Common myeloid progenitor, CD34-positive (primary cell): ENCODE measurements at regions not wholly inside any gene's neighbourhood (a gene's known extent, or its start where the extent isn't known, plus 50 kb on each side); places are given as distances from the start of the nearest gene placed in this dataset.

Source experiments
- CTCF ChIA-PET: fragments of 350-600 bp; sonication (Branson Sonifier 250); formaldehyde crosslinking; loops from one replicate; lab custom pipeline; 2021; ENCODE audit warnings: antibody characterized with exemption; lab: Charles Lee
- POLR2A ChIA-PET: fragments of 350-600 bp; sonication (Branson Sonifier 250); formaldehyde crosslinking; loops from one replicate; lab custom pipeline; 2021; ENCODE audit warnings: antibody characterized with exemption; lab: Charles Lee
- DNase-seq, 3 donors: peaks; one replicate each; pipeline versions ENCODE4 v3.0.0 to v3.0.0-alpha.2; 2013
- H3K27ac ChIP-seq, 2 experiments: 1 replicate in 1 of 2; 2 replicates in 1 of 2; pipeline ENCODE4 v1.7.0; 2013; ENCODE audit warnings: inconsistent platforms in 2 of 2, low read length in 2 of 2, mild to moderate bottlenecking in 2 of 2, low read depth in 1 of 2, moderate library complexity in 1 of 2; ENCODE audit not compliant: severe bottlenecking in 2 of 2, insufficient read depth in 1 of 2, poor library complexity in 1 of 2
- H3K27me3 ChIP-seq, 5 experiments: replicated peaks in 2 of 5; 1 replicate in 3 of 5; 2 replicates in 2 of 5; pipeline versions ENCODE4 v1.6.1 to v1.7.0; 2013; ENCODE audit warnings: low read length in 4 of 5, mild to moderate bottlenecking in 2 of 5, moderate library complexity in 2 of 5, inconsistent platforms in 1 of 5; ENCODE audit not compliant: insufficient read depth in 5 of 5, control insufficient read depth in 4 of 5
- H3K36me3 ChIP-seq, 4 experiments: 1 replicate in 2 of 4; 2 replicates in 2 of 4; pipeline versions ENCODE4 v1.6.1 to v1.7.0; 2013; ENCODE audit warnings: low read length in 3 of 4, control low read depth in 1 of 4, mild to moderate bottlenecking in 1 of 4; ENCODE audit not compliant: control insufficient read depth in 4 of 4, insufficient read depth in 4 of 4
- H3K4me1 ChIP-seq, 4 experiments: 1 replicate in 3 of 4; 2 replicates in 1 of 4; pipeline versions ENCODE4 v1.6.1 to v1.7.1; 2013; ENCODE audit warnings: low read length in 3 of 4, mild to moderate bottlenecking in 3 of 4, control low read depth in 1 of 4, inconsistent platforms in 1 of 4, moderate library complexity in 1 of 4; ENCODE audit not compliant: control insufficient read depth in 4 of 4, insufficient read depth in 4 of 4; ENCODE audit errors: control extremely low read depth in 1 of 4
- H3K4me3 ChIP-seq, 7 experiments: 1 replicate in 4 of 7; 2 replicates in 3 of 7; pipeline versions ENCODE4 v1.5.1 to v1.7.0; 2013; ENCODE audit warnings: mild to moderate bottlenecking in 7 of 7, low read length in 6 of 7, moderate library complexity in 6 of 7, inconsistent platforms in 2 of 7, low read depth in 2 of 7, control low read depth in 1 of 7; ENCODE audit not compliant: insufficient read depth in 4 of 7, control insufficient read depth in 1 of 7; ENCODE audit errors: extremely low read depth in 1 of 7
- H3K9me3 ChIP-seq, 5 experiments: 1 replicate in 4 of 5; 2 replicates in 1 of 5; pipeline versions ENCODE4 v1.6.1 to v1.7.1; 2013; ENCODE audit warnings: low read length in 4 of 5, mild to moderate bottlenecking in 2 of 5, inconsistent platforms in 1 of 5, low read depth in 1 of 5, moderate library complexity in 1 of 5; ENCODE audit not compliant: control insufficient read depth in 4 of 5, insufficient read depth in 2 of 5; ENCODE audit errors: control extremely low read depth in 1 of 5
- WGBS: methylation state at CpG from one replicate; pipeline ENCODE4 v1.1.5; 2013; ENCODE audit not compliant: insufficient coverage; 5-methylcytosine and 5-hydroxymethylcytosine counted together

- no peaks in the 10 kb centered on the region for H3K4me1 ChIP-seq
- H3K9me3 ChIP-seq = no peaks in the 10 kb centered on the region
- ChIA-PET CTCF (interaction anchor here (0.5 kb wide), 1 partner anchor 129 kb away, joined by 3 read pairs; no protein-coding TSS in a partner anchor), POLR2A (no interaction called here)
- no peaks in the 10 kb centered on the region for H3K36me3 ChIP-seq
- no peak overlapping the region for H3K27ac ChIP-seq
- H3K27me3 ChIP-seq = peaks cover 0 to 20% (median 4%) of the 10 kb centered on the region in 5 experiments
- WGBS = 83% methylated on average over 11 of the region's 13 CpGs
- DNase-seq = no peak
- no peak overlapping the region for H3K4me3 ChIP-seq
Measured at GRCh38 chr11:115627666-115628460, 123.6 kb upstream of the CADM1 start.

GRCh38 chr11:115627071-115627470 is 122.9 kb upstream of the CADM1 start:
- POLR2A ChIA-PET = no interaction called here
- no peak for DNase-seq
- Histone ChIP-seq H3K4me3 (no peak overlapping the region), H3K9me3 (no peaks in the 10 kb centered on the region), H3K27ac (no peak overlapping the region), H3K36me3 (no peaks in the 10 kb centered on the region), H3K27me3 (peaks cover 0 to 28% (median 4%) of the 10 kb centered on the region in 5 experiments), H3K4me1 (no peaks in the 10 kb centered on the region)
- WGBS = no CpG with 5 or more reads among the region's 3 CpGs
- CTCF ChIA-PET = interaction anchor here (0.5 kb wide), 1 partner anchor 128 kb away, joined by 3 read pairs; no protein-coding TSS in a partner anchor

- Histone ChIP-seq H3K4me1 (no peaks in the 10 kb centered on the region), H3K4me3 (no peak overlapping the region), H3K9me3 (no peaks in the 10 kb centered on the region), H3K36me3 (no peaks in the 10 kb centered on the region), H3K27me3 (peaks cover 0 to 29% (median 1%) of the 10 kb centered on the region in 5 experiments), H3K27ac (no peak overlapping the region)
- ChIA-PET POLR2A (no interaction called here), CTCF (no interaction called here)
- no CpG with 5 or more reads among the region's 2 CpGs for WGBS
- DNase-seq = no peak
Measured at GRCh38 chr11:115626414-115626813, 122.2 kb upstream of the CADM1 start.

- H3K27ac ChIP-seq = no peak overlapping the region
- DNase-seq = no peak
- peaks cover 0 to 25% (median 1%) of the 10 kb centered on the region in 5 experiments for H3K27me3 ChIP-seq
- WGBS = 93% methylated on average over 4 of the region's 5 CpGs
- H3K4me1 ChIP-seq = no peaks in the 10 kb centered on the region
- H3K36me3 ChIP-seq = no peaks in the 10 kb centered on the region
- H3K9me3 ChIP-seq = no peaks in the 10 kb centered on the region
- no peak overlapping the region for H3K4me3 ChIP-seq
- ChIA-PET CTCF (no interaction called here), POLR2A (no interaction called here)
Measured at GRCh38 chr11:115625502-115625901, 121.3 kb upstream of the CADM1 start.

GRCh38 chr11:115624065-115624464 is 119.8 kb upstream of the CADM1 start:
- no peaks in the 10 kb centered on the region for H3K4me1 ChIP-seq
- no peak overlapping the region for H3K27ac ChIP-seq
- H3K9me3 ChIP-seq = no peaks in the 10 kb centered on the region
- no peak overlapping the region for H3K4me3 ChIP-seq
- DNase-seq = no peak
- CTCF ChIA-PET = no interaction called here
- H3K27me3 ChIP-seq = peaks cover 0 to 20% (median 1%) of the 10 kb centered on the region in 5 experiments
- WGBS = 95% methylated on average over 4 of the region's 7 CpGs
- no peaks in the 10 kb centered on the region for H3K36me3 ChIP-seq
- POLR2A ChIA-PET = no interaction called here

- Histone ChIP-seq H3K27ac (no peak overlapping the region), H3K4me3 (no peak overlapping the region), H3K9me3 (peaks cover 0 to 3% (median 0%) of the 10 kb centered on the region in 5 experiments), H3K4me1 (no peaks in the 10 kb centered on the region), H3K27me3 (peaks cover 0 to 20% (median 1%) of the 10 kb centered on the region in 5 experiments), H3K36me3 (no peaks in the 10 kb centered on the region)
- ChIA-PET CTCF (no interaction called here), POLR2A (no interaction called here)
- WGBS = 61% methylated on average over 9 of the region's 9 CpGs
- no peak for DNase-seq
Measured at GRCh38 chr11:115623021-115623451, 118.8 kb upstream of the CADM1 start.

GRCh38 chr11:115618428-115618827 is 114.2 kb upstream of the CADM1 start:
- POLR2A ChIA-PET = no interaction called here
- H3K27me3 ChIP-seq = peaks cover 0 to 10% (median 0%) of the 10 kb centered on the region in 5 experiments
- H3K27ac ChIP-seq = no peak overlapping the region
- no peak overlapping the region for H3K4me3 ChIP-seq
- no peaks in the 10 kb centered on the region for H3K36me3 ChIP-seq
- DNase-seq = no peak
- CTCF ChIA-PET = no interaction called here
- H3K4me1 ChIP-seq = no peaks in the 10 kb centered on the region
- H3K9me3 ChIP-seq = peaks cover 0 to 3% (median 0%) of the 10 kb centered on the region in 5 experiments
